Mucosa of descending colon (tissue), 3 donors: ENCODE measurements at regions not wholly inside any gene's neighbourhood (a gene's known extent, or its start where the extent isn't known, plus 50 kb on each side); places are given as distances from the start of the nearest gene placed in this dataset.

Source experiments
- ATAC-seq: fragments of 200-7000 bp; cut with Tn5 transposase; one replicate; pipeline ENCODE4 v1.9.1; 2020; ENCODE audit warnings: mild to moderate bottlenecking, moderate library complexity
- DNase-seq, 3 donors: peaks; one replicate each; pipeline ENCODE4 v3.0.0-alpha.2; 2020
- H3K36me3 ChIP-seq: fragments of 200-600 bp; one replicate; pipeline ENCODE4 v1.8.0; 2021; ENCODE audit warnings: low read depth, mild to moderate bottlenecking
- H3K4me1 ChIP-seq: fragments of 200-600 bp; one replicate; pipeline ENCODE4 v1.8.0; 2021; ENCODE audit warnings: low read depth, mild to moderate bottlenecking
- H3K4me3 ChIP-seq: fragments of 200-600 bp; one replicate; pipeline ENCODE4 v1.8.0; 2021; ENCODE audit warnings: mild to moderate bottlenecking
- H3K9me3 ChIP-seq: fragments of 200-600 bp; one replicate; pipeline ENCODE4 v1.8.0; 2021; ENCODE audit warnings: mild to moderate bottlenecking
- intact Hi-C, 2 donors: fragments of 100-400 bp; cut with DNase I in 1 of 2; cut with micrococcal nuclease in 1 of 2; formaldehyde crosslinking; loops; one replicate each; pipeline versions ENCODE4 v1.11.0 to v1.11.1; 2022; cut with DNase I, micrococcal nuclease
- TF ChIP-seq, protein P1 (sequence below): fragments of 200-600 bp; IDR thresholded peaks from one replicate; pipeline ENCODE4 v1.8.0; 2022; ENCODE audit warnings: antibody characterized with exemption, mild to moderate bottlenecking
- donor health status: DM: no; HTN: no; CAD: no; lungs with moderate emphysema.
- donor health status: DM: no; HTN: no; CAD: no.
- donor health status: DM: no; HTN: yes; CAD: no.

DNA sequence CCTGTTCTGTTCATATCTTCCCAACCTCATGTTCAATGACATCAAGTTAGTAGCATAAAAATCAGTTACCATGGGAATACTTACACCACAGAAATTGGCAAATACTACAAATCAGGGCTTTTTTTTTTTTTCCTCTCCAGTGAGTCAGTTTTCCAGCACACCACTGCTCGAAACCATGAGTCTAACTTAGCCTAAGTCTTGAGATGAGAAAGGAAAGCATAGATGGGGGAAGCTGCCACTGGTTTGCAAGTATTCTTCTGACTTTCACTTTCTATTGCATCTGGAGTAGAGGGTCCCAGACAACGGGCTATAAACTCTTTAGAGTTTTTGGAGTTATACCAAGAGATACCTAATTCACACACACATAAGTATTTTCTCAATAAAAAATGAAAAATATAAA, 416.1 kb upstream of the LMCD1 start:
- no peaks in the 10 kb centered on the region for H3K9me3 ChIP-seq
- DNase-seq (no peak), ATAC-seq (no peak)
- no peak overlapping the region for H3K4me3 ChIP-seq
- TF ChIP-seq, protein P1, sequence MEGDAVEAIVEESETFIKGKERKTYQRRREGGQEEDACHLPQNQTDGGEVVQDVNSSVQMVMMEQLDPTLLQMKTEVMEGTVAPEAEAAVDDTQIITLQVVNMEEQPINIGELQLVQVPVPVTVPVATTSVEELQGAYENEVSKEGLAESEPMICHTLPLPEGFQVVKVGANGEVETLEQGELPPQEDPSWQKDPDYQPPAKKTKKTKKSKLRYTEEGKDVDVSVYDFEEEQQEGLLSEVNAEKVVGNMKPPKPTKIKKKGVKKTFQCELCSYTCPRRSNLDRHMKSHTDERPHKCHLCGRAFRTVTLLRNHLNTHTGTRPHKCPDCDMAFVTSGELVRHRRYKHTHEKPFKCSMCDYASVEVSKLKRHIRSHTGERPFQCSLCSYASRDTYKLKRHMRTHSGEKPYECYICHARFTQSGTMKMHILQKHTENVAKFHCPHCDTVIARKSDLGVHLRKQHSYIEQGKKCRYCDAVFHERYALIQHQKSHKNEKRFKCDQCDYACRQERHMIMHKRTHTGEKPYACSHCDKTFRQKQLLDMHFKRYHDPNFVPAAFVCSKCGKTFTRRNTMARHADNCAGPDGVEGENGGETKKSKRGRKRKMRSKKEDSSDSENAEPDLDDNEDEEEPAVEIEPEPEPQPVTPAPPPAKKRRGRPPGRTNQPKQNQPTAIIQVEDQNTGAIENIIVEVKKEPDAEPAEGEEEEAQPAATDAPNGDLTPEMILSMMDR: no peak
- H3K4me1 ChIP-seq: no peaks in the 10 kb centered on the region
- no peaks in the 10 kb centered on the region for H3K36me3 ChIP-seq
- intact Hi-C loops: no loop called here

DNA sequence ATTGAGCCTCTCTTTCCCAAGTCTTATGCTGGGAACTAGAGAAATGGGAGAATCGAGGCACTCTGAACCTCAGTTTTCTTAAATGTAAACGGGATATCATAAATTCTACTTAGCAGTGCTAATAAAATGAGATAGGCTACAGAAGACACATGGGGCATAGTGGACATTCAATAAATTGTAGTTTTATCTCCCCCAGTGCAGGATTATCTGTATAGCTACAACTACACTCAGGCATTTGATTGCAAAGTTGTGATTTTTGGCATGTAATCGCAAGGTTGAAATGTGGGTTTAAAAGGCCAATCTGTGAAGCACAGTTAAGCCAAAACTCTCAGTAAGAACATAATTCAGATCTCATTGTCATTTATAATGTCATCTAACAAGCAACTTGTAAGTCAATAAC, 413.7 kb upstream of the LMCD1 start:
- no peaks in the 10 kb centered on the region for H3K9me3 ChIP-seq
- no peak for ATAC-seq
- no peak for DNase-seq
- intact Hi-C loops: no loop called here
- H3K36me3 ChIP-seq: no peaks in the 10 kb centered on the region
- no peaks in the 10 kb centered on the region for H3K4me1 ChIP-seq
- TF ChIP-seq, protein P1: no peak
- no peak overlapping the region for H3K4me3 ChIP-seq

DNA sequence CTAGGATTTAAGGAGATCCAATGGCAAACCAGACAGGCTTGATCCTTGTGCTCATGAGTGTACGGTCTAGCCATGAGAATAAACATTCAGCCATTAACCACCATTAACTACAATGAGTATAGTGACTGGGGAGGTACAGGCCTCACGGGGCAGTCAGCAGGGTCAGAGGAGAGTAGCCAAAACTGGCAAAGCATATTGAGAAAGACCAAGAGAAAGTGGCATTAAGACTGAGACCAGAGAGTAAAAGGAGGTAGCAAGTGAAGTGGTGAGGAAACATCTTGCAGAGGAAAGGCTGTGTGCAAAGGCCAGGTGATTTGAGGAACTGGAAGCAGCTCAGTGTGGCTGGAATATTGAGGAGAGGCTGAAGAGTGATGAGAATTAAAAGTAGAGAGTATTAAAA, 407.2 kb upstream of the LMCD1 start:
- Histone ChIP-seq H3K36me3 (no peaks in the 10 kb centered on the region), H3K9me3 (no peaks in the 10 kb centered on the region), H3K4me1 (no peaks in the 10 kb centered on the region), H3K4me3 (no peak overlapping the region)
- ATAC-seq (no peak), DNase-seq (no peak)
- intact Hi-C loops: no loop called here
- TF ChIP-seq, protein P1: no peak

DNA sequence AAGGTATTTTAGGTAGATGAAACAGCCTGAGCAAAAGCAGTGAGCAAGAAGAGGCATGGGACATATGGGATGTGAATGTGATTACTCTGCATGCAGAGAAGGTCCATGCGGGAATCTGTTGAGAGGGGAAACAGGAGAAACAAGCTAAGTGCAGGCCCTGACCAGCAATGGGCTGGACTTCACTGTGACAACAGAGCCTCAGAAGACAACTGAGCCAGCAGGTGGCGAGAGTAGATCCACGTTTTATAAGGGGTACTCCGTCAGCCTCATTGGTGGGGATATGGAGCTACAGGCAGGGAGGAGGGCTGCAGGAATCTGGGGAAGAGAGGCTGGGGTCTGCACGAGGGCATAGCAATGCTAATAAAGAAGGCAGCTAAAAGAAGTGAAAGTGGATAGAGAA, 405.9 kb upstream of the LMCD1 start:
- Histone ChIP-seq H3K4me3 (no peak overlapping the region), H3K36me3 (no peaks in the 10 kb centered on the region), H3K4me1 (no peaks in the 10 kb centered on the region), H3K9me3 (no peaks in the 10 kb centered on the region)
- TF ChIP-seq, protein P1: no peak
- ATAC-seq (no peak), DNase-seq (peak in 1 of 3 donors; percentile 2)
- intact Hi-C loops: no loop called here

DNA sequence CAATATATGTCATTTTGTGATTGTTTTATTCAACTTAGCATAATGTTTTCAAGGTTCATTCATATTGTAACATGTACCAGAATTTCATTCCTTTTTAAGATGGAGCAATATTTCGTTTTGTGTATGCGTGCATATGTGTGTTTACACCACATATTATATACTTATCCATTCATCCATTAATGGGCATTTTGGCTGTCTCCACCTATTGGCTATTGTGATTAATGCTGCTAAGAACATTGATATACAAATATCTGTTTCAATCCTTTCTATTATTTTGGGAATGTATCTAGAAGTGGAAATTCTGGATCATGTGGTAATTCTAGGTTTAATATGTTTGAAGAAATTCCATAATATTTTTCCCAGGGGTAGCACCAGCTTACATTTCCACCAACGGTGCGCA, 403.9 kb upstream of the LMCD1 start:
- H3K9me3 ChIP-seq: no peaks in the 10 kb centered on the region
- no peak overlapping the region for H3K4me3 ChIP-seq
- no peak for DNase-seq
- no peaks in the 10 kb centered on the region for H3K4me1 ChIP-seq
- ATAC-seq: no peak
- H3K36me3 ChIP-seq: no peaks in the 10 kb centered on the region
- intact Hi-C loops: no loop called here
- TF ChIP-seq, protein P1: no peak

DNA sequence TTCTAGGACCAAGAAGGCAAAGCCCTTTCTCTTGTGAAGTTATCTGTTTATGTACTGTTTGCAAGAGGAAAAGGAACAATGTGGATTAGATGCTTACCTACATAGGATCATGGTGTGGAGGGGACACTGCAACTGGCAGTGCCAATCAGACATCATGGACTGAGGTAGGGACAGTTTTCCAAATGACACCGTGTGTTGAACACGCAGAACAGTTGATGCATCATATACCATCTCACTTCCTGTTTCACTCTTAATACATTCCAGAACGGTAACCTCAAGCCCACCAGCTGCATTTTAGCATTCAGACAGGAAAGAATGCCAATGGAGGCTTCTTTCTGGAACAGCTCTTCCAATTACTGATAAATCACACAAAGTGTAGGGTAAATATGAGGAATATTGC, 397.7 kb upstream of the LMCD1 start:
- Histone ChIP-seq H3K36me3 (no peaks in the 10 kb centered on the region), H3K9me3 (no peaks in the 10 kb centered on the region), H3K4me1 (no peaks in the 10 kb centered on the region), H3K4me3 (no peak overlapping the region)
- intact Hi-C loops: no loop called here
- ATAC-seq (no peak), DNase-seq (no peak)
- TF ChIP-seq, protein P1: no peak
